H9 (cell line): ENCODE measurements at regions not wholly inside any gene's neighbourhood (a gene's known extent, or its start where the extent isn't known, plus 50 kb on each side); places are given as distances from the start of the nearest gene placed in this dataset.

Source experiments
- DNase-seq: peaks from one replicate; pipeline ENCODE4 v3.0.0-alpha.2; 2017
- H2AFZ ChIP-seq: one replicate; pipeline ENCODE4 v1.6.1; 2013; ENCODE audit warnings: mild to moderate bottlenecking, low read length, control low read depth, moderate library complexity
- H2AK5ac ChIP-seq: 2 replicates; pipeline ENCODE4 v1.6.1; 2013; ENCODE audit warnings: low read length, control low read depth, mixed read lengths; ENCODE audit not compliant: insufficient read length
- H2BK120ac ChIP-seq: one replicate; pipeline ENCODE4 v1.6.1; 2013; ENCODE audit warnings: low read depth, mild to moderate bottlenecking, low read length, control low read depth, inconsistent platforms; ENCODE audit not compliant: poor library complexity, severe bottlenecking
- H2BK12ac ChIP-seq: 2 replicates; pipeline ENCODE4 v1.6.1; 2013; ENCODE audit warnings: low read length, control low read depth, mixed read lengths, low read depth; ENCODE audit not compliant: insufficient read length
- H2BK15ac ChIP-seq: 2 replicates; pipeline ENCODE4 v1.6.1; 2013; ENCODE audit warnings: low read depth, low read length, control low read depth
- H2BK20ac ChIP-seq: one replicate; pipeline ENCODE4 v1.6.1; 2013; ENCODE audit warnings: low read depth, mild to moderate bottlenecking, low read length, control low read depth, inconsistent platforms; ENCODE audit not compliant: poor library complexity, severe bottlenecking
- H2BK5ac ChIP-seq: 2 replicates; pipeline ENCODE4 v1.6.1; 2013; ENCODE audit warnings: low read length, control low read depth, mixed read lengths; ENCODE audit not compliant: insufficient read length
- H3K14ac ChIP-seq: 2 replicates; pipeline ENCODE4 v1.6.1; 2013; ENCODE audit warnings: low read length, control low read depth; ENCODE audit not compliant: insufficient read depth
- H3K18ac ChIP-seq: 2 replicates; pipeline ENCODE4 v1.6.1; 2013; ENCODE audit warnings: low read depth, mild to moderate bottlenecking, mixed read lengths, low read length, control low read depth; ENCODE audit not compliant: insufficient read length
- H3K23ac ChIP-seq: 2 replicates; pipeline ENCODE4 v1.6.1; 2013; ENCODE audit warnings: low read length, control low read depth, mixed read lengths, low read depth; ENCODE audit not compliant: insufficient read length
- H3K23me2 ChIP-seq: 2 replicates; pipeline ENCODE4 v1.6.1; 2013; ENCODE audit warnings: low read depth, mild to moderate bottlenecking, mixed read lengths, low read length, control low read depth; ENCODE audit not compliant: insufficient read length, poor library complexity, severe bottlenecking
- H3K27ac ChIP-seq: 2 replicates; pipeline ENCODE4 v1.5.1; 2013; ENCODE audit warnings: low read length, control low read depth, mixed read lengths, low read depth; ENCODE audit not compliant: insufficient read length
- H3K27me3 ChIP-seq: 2 replicates; pipeline ENCODE4 v1.6.1; 2013; ENCODE audit warnings: low read length, control low read depth, inconsistent platforms; ENCODE audit not compliant: insufficient read depth
- H3K4ac ChIP-seq: 2 replicates; pipeline ENCODE4 v1.6.1; 2013; ENCODE audit warnings: low read depth, mild to moderate bottlenecking, control low read depth, inconsistent platforms, low read length, moderate library complexity
- H3K4me1 ChIP-seq: 2 replicates; pipeline ENCODE4 v1.6.1; 2013; ENCODE audit warnings: low read length, control low read depth, inconsistent platforms; ENCODE audit not compliant: insufficient read depth
- H3K4me2 ChIP-seq: 2 replicates; pipeline ENCODE4 v1.6.1; 2013; ENCODE audit warnings: low read length, control low read depth, mixed read lengths; ENCODE audit not compliant: insufficient read length, insufficient read depth
- H3K56ac ChIP-seq: 2 replicates; pipeline ENCODE4 v1.6.1; 2013; ENCODE audit warnings: low read depth, mild to moderate bottlenecking, mixed read lengths, low read length, control low read depth; ENCODE audit not compliant: insufficient read length
- H3K79me1 ChIP-seq: 2 replicates; pipeline ENCODE4 v1.6.1; 2013; ENCODE audit warnings: low read depth, mild to moderate bottlenecking, moderate library complexity, low read length, control low read depth, inconsistent platforms; ENCODE audit not compliant: insufficient read depth, poor library complexity, severe bottlenecking
- H3K79me2 ChIP-seq: 2 replicates; pipeline ENCODE4 v1.6.1; 2013; ENCODE audit warnings: low read length, control low read depth, inconsistent platforms; ENCODE audit not compliant: insufficient read depth
- H3K9ac ChIP-seq: 2 replicates; pipeline ENCODE4 v1.6.1; 2013; ENCODE audit warnings: low read length, control low read depth, mixed read lengths; ENCODE audit not compliant: insufficient read length; ENCODE audit errors: extremely low read depth
- H3K9me3 ChIP-seq: one replicate; pipeline ENCODE4 v1.6.1; 2013; ENCODE audit warnings: low read depth, low read length, inconsistent platforms; ENCODE audit not compliant: control insufficient read depth
- H3T11ph ChIP-seq: one replicate; pipeline ENCODE4 v1.6.1; 2013; ENCODE audit warnings: mild to moderate bottlenecking, low read length, control low read depth, inconsistent platforms
- H4K20me1 ChIP-seq: one replicate; pipeline ENCODE4 v1.6.1; 2013; ENCODE audit not compliant: control insufficient read depth, insufficient read length, insufficient read depth
- H4K5ac ChIP-seq: 2 replicates; pipeline ENCODE4 v1.6.1; 2013; ENCODE audit warnings: low read depth, mild to moderate bottlenecking, mixed read lengths, low read length, control low read depth; ENCODE audit not compliant: insufficient read length
- H4K8ac ChIP-seq: replicated peaks from 2 replicates; pipeline ENCODE4 v1.6.1; 2013; ENCODE audit warnings: low read length, control low read depth, mixed read lengths, low read depth; ENCODE audit not compliant: insufficient read length
- H4K91ac ChIP-seq: 2 replicates; pipeline ENCODE4 v1.6.1; 2013; ENCODE audit warnings: low read depth, mild to moderate bottlenecking, moderate library complexity, mixed read lengths, low read length, control low read depth; ENCODE audit not compliant: insufficient read length
- H3K27ac Mint-ChIP-seq, 3 experiments: 2 replicates in 2 of 3; 3 replicates in 1 of 3; pipeline ENCODE4 v1.8.0; 2020 to 2021; ENCODE audit warnings: mixed read lengths in 3 of 3, mild to moderate bottlenecking in 1 of 3, moderate library complexity in 1 of 3
- H3K27me3 Mint-ChIP-seq: 2 replicates; pipeline ENCODE4 v1.8.0; 2021; ENCODE audit warnings: low read depth, mild to moderate bottlenecking, moderate library complexity, mixed read lengths
- H3K36me3 Mint-ChIP-seq, 3 experiments: 2 replicates in 2 of 3; 3 replicates in 1 of 3; pipeline ENCODE4 v1.8.0; 2020 to 2021; ENCODE audit warnings: low read depth in 3 of 3, mixed read lengths in 3 of 3; ENCODE audit not compliant: insufficient read depth in 1 of 3
- H3K4me1 Mint-ChIP-seq, 2 experiments: 2 replicates each; pipeline ENCODE4 v1.8.0; 2020; ENCODE audit warnings: mixed read lengths in 2 of 2
- H3K4me3 Mint-ChIP-seq, 2 experiments: 2 replicates in 1 of 2; 3 replicates in 1 of 2; pipeline ENCODE4 v1.8.0; 2020 to 2021; ENCODE audit warnings: mild to moderate bottlenecking in 2 of 2, mixed read lengths in 2 of 2, moderate library complexity in 1 of 2
- H3K9me3 Mint-ChIP-seq, 2 experiments: 2 replicates in 1 of 2; 3 replicates in 1 of 2; pipeline ENCODE4 v1.8.0; 2020; ENCODE audit warnings: mild to moderate bottlenecking in 2 of 2, mixed read lengths in 2 of 2, moderate library complexity in 1 of 2
- CTCF ChIP-seq: fragments of 200-600 bp; sonication (generic); conservative IDR thresholded peaks from 3 replicates; pipeline ENCODE4 v1.8.0; 2021; ENCODE audit warnings: antibody characterized with exemption, mild to moderate bottlenecking
- WGBS: extraction: QIAGEN DNeasy Blood & Tissue Kit; methylation state at CpG from one replicate; pipeline ENCODE4 v1.1.7; 2013; ENCODE audit warnings: missing lambda C conversion rate, low lambda C conversion rate, mixed read lengths; ENCODE audit not compliant: insufficient read length; ENCODE audit errors: extremely low coverage; 5-methylcytosine and 5-hydroxymethylcytosine counted together

DNA sequence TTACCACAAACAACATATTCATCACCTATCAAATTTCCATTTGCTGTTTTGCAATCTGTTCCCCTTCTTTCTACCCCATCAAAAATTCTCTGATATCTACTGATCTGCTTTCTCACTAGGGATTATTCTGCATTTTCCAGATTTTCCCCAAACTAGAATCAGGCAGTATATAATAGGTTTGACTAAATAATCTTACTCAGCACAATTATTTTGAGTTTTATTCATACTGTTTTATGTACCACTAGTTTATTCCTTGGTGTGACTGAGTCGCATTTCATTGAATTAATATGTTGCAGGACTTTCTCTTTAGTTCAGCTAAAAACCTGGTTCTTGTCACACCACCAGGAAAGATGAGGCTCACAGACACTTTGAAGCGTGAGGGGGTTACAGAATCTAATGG lies 131.4 kb downstream of the CYLC2 start:
- H3K18ac ChIP-seq, result no peak overlapping the region
- H3K14ac ChIP-seq, result no peak overlapping the region
- H2BK15ac ChIP-seq, result no peak overlapping the region
- H3T11ph ChIP-seq, result no peak overlapping the region
- H3K27ac ChIP-seq, result no peak overlapping the region
- no peak overlapping the region for H3K4me3 Mint-ChIP-seq
- H3K23me2 ChIP-seq, result no peaks in the 10 kb centered on the region
- no peaks in the 10 kb centered on the region for H3K27me3 ChIP-seq
- TF ChIP-seq CTCF, result no peak
- H4K20me1 ChIP-seq, result no peaks in the 10 kb centered on the region
- no CpG with 5 or more reads among the region's 2 CpGs for WGBS
- no peaks in the 10 kb centered on the region for H3K27me3 Mint-ChIP-seq
- no peaks in the 10 kb centered on the region for H3K4me1 Mint-ChIP-seq
- no peak overlapping the region for H2AFZ ChIP-seq
- H2AK5ac ChIP-seq, result no peak overlapping the region
- peaks cover 12% of the 10 kb centered on the region for H3K9me3 ChIP-seq
- no peak overlapping the region for H3K4me2 ChIP-seq
- no peak overlapping the region for H3K27ac Mint-ChIP-seq
- H3K9ac ChIP-seq, result no peak overlapping the region
- no peaks in the 10 kb centered on the region for H3K79me2 ChIP-seq
- no peak overlapping the region for H3K23ac ChIP-seq
- H2BK120ac ChIP-seq, result no peak overlapping the region
- no peak overlapping the region for H4K91ac ChIP-seq
- H4K8ac ChIP-seq, result no peak overlapping the region
- H3K56ac ChIP-seq, result no peak overlapping the region
- no peak for DNase-seq
- H3K9me3 Mint-ChIP-seq, result peaks cover 26 to 35% of the 10 kb centered on the region in 2 experiments
- H3K4ac ChIP-seq, result no peak overlapping the region
- H3K79me1 ChIP-seq, result no peaks in the 10 kb centered on the region
- H3K4me1 ChIP-seq, result no peaks in the 10 kb centered on the region
- peaks cover 8 to 23% (median 9%) of the 10 kb centered on the region in 3 experiments; a peak in 6 of 7 replicates for H3K36me3 Mint-ChIP-seq
- H2BK20ac ChIP-seq, result no peak overlapping the region
- H2BK5ac ChIP-seq, result no peak overlapping the region
- H2BK12ac ChIP-seq, result no peak overlapping the region
- no peak overlapping the region for H4K5ac ChIP-seq
